K562 (cell line): ENCODE measurements at regions not wholly inside any gene's neighbourhood (a gene's known extent, or its start where the extent isn't known, plus 50 kb on each side); places are given as distances from the start of the nearest gene placed in this dataset.

Experiments used
- BCOR ChIP-seq: fragments of 450-650 bp; IDR thresholded peaks from 2 replicates; pipeline ENCODE4 v1.6.1; 2016
- CAMTA2 ChIP-seq: fragments of 250-450 bp; sonication (Bioruptor Pico); conservative IDR thresholded peaks from 2 replicates; pipeline ENCODE4 v1.5.1; 2022
- MAX ChIP-seq: sonication (generic); formaldehyde crosslinking; IDR thresholded peaks from 2 replicates; pipeline ENCODE4 v1.9.0; 2022; ENCODE audit warnings: mild to moderate bottlenecking, missing genetic modification reagents
- PCBP2 ChIP-seq: fragments of 200-400 bp; formaldehyde crosslinking; IDR thresholded peaks from 2 replicates; pipeline ENCODE4 v1.6.1; 2018; ENCODE audit warnings: low read length, low read depth, mild to moderate bottlenecking, moderate library complexity; ENCODE audit not compliant: poor library complexity, severe bottlenecking
- POLR2A ChIP-seq: fragments of 450-650 bp; conservative IDR thresholded peaks from 2 replicates; pipeline ENCODE4 v1.6.1; 2016
- RAD21 ChIP-seq, 2 experiments: fragments of 250-450 bp in 1 of 2; fragments of 450-650 bp in 1 of 2; sonication (Bioruptor Pico) in 1 of 2; formaldehyde crosslinking in 1 of 2; IDR thresholded peaks in 1 of 2; conservative IDR thresholded peaks in 1 of 2; 2 replicates each; pipeline versions ENCODE4 v1.4.0 to v1.8.0; 2020 to 2022; ENCODE audit warnings: mild to moderate bottlenecking in 2 of 2, moderate library complexity in 1 of 2
- SRSF7 ChIP-seq: fragments of 200-400 bp; formaldehyde crosslinking; optimal IDR thresholded peaks from 2 replicates; pipeline ENCODE3; 2017; ENCODE audit warnings: mild to moderate bottlenecking, low read depth, low read length
- TF ChIP-seq, protein P1 (sequence below), 2 experiments: fragments of 450-650 bp in 1 of 2; sonication (generic) in 1 of 2; formaldehyde crosslinking in 1 of 2; IDR thresholded peaks in 1 of 2; conservative IDR thresholded peaks in 1 of 2; 2 replicates each; pipeline versions ENCODE4 v1.6.1 to v1.8.1; 2016 to 2023; ENCODE audit warnings: mild to moderate bottlenecking in 2 of 2, moderate library complexity in 2 of 2, inconsistent platforms in 1 of 2, missing genetic modification reagents in 1 of 2
- TF ChIP-seq, protein P2 (sequence below): fragments of 450-650 bp; IDR thresholded peaks from 2 replicates; pipeline ENCODE4 v1.6.1; 2016; ENCODE audit warnings: mild to moderate bottlenecking, moderate library complexity
- TF ChIP-seq, protein P3 (sequence below), 3 experiments: IDR thresholded peaks in 2 of 3; conservative IDR thresholded peaks in 1 of 3; 2 replicates each; pipeline ENCODE4 v1.5.1; 2011 to 2012; ENCODE audit warnings: low read length in 3 of 3, mild to moderate bottlenecking in 3 of 3, control low read depth in 2 of 3, improper control_type of control experiment in 1 of 3, inconsistent platforms in 1 of 3, low read depth in 1 of 3, mixed read lengths in 1 of 3, moderate library complexity in 1 of 3; ENCODE audit not compliant: insufficient read depth in 2 of 3
- TF ChIP-seq, protein P4 (sequence below): sonication (generic); formaldehyde crosslinking; IDR thresholded peaks from 2 replicates; pipeline ENCODE4 v1.8.0; 2022; ENCODE audit warnings: mild to moderate bottlenecking, low read depth, missing genetic modification reagents
- TF ChIP-seq, protein P5 (sequence below): fragments of 450-650 bp; IDR thresholded peaks from 2 replicates; pipeline ENCODE4 v1.6.1; 2018; ENCODE audit not compliant: partially characterized antibody

DNA sequence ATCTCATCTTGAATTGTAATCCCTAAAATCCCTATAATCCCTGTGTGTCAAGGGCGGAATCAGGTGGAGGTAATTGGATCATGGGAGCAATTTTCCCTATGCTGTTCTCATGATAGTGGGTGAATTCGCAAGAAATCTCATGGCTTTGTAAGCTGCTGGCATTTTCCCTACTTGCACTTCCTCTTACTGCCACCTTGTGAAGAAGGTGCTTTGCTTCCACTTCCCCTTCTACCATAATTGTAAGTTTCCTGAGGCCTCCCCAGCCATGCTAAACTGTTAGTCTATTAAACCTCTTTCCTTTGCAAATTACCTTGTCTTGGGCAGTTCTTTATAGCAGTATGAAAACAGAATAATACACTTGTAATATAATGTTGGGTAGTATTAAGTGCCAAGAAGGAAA is 1087.4 kb upstream of the SLIT2 start:
- no peak for TF ChIP-seq SRSF7
- TF ChIP-seq MAX (CRISPR knock-in tag), result no peak
- TF ChIP-seq, protein P1, sequence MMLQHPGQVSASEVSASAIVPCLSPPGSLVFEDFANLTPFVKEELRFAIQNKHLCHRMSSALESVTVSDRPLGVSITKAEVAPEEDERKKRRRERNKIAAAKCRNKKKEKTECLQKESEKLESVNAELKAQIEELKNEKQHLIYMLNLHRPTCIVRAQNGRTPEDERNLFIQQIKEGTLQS (IDR thresholded peaks at IDR 0.05), result no peak
- TF ChIP-seq, protein P1 (CRISPR knock-in tag; conservative IDR thresholded peaks at IDR 0.05), result no peak
- TF ChIP-seq POLR2A, result no peak
- TF ChIP-seq, protein P2, sequence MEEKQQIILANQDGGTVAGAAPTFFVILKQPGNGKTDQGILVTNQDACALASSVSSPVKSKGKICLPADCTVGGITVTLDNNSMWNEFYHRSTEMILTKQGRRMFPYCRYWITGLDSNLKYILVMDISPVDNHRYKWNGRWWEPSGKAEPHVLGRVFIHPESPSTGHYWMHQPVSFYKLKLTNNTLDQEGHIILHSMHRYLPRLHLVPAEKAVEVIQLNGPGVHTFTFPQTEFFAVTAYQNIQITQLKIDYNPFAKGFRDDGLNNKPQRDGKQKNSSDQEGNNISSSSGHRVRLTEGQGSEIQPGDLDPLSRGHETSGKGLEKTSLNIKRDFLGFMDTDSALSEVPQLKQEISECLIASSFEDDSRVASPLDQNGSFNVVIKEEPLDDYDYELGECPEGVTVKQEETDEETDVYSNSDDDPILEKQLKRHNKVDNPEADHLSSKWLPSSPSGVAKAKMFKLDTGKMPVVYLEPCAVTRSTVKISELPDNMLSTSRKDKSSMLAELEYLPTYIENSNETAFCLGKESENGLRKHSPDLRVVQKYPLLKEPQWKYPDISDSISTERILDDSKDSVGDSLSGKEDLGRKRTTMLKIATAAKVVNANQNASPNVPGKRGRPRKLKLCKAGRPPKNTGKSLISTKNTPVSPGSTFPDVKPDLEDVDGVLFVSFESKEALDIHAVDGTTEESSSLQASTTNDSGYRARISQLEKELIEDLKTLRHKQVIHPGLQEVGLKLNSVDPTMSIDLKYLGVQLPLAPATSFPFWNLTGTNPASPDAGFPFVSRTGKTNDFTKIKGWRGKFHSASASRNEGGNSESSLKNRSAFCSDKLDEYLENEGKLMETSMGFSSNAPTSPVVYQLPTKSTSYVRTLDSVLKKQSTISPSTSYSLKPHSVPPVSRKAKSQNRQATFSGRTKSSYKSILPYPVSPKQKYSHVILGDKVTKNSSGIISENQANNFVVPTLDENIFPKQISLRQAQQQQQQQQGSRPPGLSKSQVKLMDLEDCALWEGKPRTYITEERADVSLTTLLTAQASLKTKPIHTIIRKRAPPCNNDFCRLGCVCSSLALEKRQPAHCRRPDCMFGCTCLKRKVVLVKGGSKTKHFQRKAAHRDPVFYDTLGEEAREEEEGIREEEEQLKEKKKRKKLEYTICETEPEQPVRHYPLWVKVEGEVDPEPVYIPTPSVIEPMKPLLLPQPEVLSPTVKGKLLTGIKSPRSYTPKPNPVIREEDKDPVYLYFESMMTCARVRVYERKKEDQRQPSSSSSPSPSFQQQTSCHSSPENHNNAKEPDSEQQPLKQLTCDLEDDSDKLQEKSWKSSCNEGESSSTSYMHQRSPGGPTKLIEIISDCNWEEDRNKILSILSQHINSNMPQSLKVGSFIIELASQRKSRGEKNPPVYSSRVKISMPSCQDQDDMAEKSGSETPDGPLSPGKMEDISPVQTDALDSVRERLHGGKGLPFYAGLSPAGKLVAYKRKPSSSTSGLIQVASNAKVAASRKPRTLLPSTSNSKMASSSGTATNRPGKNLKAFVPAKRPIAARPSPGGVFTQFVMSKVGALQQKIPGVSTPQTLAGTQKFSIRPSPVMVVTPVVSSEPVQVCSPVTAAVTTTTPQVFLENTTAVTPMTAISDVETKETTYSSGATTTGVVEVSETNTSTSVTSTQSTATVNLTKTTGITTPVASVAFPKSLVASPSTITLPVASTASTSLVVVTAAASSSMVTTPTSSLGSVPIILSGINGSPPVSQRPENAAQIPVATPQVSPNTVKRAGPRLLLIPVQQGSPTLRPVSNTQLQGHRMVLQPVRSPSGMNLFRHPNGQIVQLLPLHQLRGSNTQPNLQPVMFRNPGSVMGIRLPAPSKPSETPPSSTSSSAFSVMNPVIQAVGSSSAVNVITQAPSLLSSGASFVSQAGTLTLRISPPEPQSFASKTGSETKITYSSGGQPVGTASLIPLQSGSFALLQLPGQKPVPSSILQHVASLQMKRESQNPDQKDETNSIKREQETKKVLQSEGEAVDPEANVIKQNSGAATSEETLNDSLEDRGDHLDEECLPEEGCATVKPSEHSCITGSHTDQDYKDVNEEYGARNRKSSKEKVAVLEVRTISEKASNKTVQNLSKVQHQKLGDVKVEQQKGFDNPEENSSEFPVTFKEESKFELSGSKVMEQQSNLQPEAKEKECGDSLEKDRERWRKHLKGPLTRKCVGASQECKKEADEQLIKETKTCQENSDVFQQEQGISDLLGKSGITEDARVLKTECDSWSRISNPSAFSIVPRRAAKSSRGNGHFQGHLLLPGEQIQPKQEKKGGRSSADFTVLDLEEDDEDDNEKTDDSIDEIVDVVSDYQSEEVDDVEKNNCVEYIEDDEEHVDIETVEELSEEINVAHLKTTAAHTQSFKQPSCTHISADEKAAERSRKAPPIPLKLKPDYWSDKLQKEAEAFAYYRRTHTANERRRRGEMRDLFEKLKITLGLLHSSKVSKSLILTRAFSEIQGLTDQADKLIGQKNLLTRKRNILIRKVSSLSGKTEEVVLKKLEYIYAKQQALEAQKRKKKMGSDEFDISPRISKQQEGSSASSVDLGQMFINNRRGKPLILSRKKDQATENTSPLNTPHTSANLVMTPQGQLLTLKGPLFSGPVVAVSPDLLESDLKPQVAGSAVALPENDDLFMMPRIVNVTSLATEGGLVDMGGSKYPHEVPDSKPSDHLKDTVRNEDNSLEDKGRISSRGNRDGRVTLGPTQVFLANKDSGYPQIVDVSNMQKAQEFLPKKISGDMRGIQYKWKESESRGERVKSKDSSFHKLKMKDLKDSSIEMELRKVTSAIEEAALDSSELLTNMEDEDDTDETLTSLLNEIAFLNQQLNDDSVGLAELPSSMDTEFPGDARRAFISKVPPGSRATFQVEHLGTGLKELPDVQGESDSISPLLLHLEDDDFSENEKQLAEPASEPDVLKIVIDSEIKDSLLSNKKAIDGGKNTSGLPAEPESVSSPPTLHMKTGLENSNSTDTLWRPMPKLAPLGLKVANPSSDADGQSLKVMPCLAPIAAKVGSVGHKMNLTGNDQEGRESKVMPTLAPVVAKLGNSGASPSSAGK, result no peak
- TF ChIP-seq CAMTA2, result no peak
- TF ChIP-seq, protein P3, sequence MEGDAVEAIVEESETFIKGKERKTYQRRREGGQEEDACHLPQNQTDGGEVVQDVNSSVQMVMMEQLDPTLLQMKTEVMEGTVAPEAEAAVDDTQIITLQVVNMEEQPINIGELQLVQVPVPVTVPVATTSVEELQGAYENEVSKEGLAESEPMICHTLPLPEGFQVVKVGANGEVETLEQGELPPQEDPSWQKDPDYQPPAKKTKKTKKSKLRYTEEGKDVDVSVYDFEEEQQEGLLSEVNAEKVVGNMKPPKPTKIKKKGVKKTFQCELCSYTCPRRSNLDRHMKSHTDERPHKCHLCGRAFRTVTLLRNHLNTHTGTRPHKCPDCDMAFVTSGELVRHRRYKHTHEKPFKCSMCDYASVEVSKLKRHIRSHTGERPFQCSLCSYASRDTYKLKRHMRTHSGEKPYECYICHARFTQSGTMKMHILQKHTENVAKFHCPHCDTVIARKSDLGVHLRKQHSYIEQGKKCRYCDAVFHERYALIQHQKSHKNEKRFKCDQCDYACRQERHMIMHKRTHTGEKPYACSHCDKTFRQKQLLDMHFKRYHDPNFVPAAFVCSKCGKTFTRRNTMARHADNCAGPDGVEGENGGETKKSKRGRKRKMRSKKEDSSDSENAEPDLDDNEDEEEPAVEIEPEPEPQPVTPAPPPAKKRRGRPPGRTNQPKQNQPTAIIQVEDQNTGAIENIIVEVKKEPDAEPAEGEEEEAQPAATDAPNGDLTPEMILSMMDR (IDR thresholded peaks at IDR 0.05 in 2 of 3, conservative IDR thresholded peaks at IDR 0.05 in 1 of 3; ENCODE audit: insufficient read depth in 2 of 3, low read depth in 1 of 3, low read length in 3 of 3), result no peak
- TF ChIP-seq, protein P4, sequence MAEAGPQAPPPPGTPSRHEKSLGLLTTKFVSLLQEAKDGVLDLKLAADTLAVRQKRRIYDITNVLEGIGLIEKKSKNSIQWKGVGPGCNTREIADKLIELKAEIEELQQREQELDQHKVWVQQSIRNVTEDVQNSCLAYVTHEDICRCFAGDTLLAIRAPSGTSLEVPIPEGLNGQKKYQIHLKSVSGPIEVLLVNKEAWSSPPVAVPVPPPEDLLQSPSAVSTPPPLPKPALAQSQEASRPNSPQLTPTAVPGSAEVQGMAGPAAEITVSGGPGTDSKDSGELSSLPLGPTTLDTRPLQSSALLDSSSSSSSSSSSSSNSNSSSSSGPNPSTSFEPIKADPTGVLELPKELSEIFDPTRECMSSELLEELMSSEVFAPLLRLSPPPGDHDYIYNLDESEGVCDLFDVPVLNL, result no peak
- no peak for TF ChIP-seq BCOR
- no peak for TF ChIP-seq RAD21 (CRISPR knock-in tag; conservative IDR thresholded peaks at IDR 0.05 in 1 of 2, IDR thresholded peaks at IDR 0.05 in 1 of 2)
- TF ChIP-seq, protein P5, sequence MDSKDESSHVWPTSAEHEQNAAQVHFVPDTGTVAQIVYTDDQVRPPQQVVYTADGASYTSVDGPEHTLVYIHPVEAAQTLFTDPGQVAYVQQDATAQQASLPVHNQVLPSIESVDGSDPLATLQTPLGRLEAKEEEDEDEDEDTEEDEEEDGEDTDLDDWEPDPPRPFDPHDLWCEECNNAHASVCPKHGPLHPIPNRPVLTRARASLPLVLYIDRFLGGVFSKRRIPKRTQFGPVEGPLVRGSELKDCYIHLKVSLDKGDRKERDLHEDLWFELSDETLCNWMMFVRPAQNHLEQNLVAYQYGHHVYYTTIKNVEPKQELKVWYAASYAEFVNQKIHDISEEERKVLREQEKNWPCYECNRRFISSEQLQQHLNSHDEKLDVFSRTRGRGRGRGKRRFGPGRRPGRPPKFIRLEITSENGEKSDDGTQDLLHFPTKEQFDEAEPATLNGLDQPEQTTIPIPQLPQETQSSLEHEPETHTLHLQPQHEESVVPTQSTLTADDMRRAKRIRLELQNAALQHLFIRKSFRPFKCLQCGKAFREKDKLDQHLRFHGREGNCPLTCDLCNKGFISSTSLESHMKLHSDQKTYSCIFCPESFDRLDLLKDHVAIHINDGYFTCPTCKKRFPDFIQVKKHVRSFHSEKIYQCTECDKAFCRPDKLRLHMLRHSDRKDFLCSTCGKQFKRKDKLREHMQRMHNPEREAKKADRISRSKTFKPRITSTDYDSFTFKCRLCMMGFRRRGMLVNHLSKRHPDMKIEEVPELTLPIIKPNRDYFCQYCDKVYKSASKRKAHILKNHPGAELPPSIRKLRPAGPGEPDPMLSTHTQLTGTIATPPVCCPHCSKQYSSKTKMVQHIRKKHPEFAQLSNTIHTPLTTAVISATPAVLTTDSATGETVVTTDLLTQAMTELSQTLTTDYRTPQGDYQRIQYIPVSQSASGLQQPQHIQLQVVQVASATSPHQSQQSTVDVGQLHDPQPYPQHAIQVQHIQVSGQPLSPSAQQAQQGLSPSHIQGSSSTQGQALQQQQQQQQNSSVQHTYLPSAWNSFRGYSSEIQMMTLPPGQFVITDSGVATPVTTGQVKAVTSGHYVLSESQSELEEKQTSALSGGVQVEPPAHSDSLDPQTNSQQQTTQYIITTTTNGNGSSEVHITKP, result no peak
- no peak for TF ChIP-seq PCBP2
